Tibial nerve (tissue), 4 donors: ENCODE measurements at regions not wholly inside any gene's neighbourhood (a gene's known extent, or its start where the extent isn't known, plus 50 kb on each side); places are given as distances from the start of the nearest gene placed in this dataset.

Experiments
- EP300 ChIP-seq, 2 donors: sonication (generic); formaldehyde crosslinking; IDR thresholded peaks; one replicate each; pipeline ENCODE4 v1.6.1; 2017; ENCODE audit warnings: antibody characterized with exemption in 2 of 2, mild to moderate bottlenecking in 1 of 2
- POLR2A ChIP-seq, 2 donors: fragments of 450-650 bp; IDR thresholded peaks; one replicate each; pipeline ENCODE4 v1.6.1; 2017; ENCODE audit warnings: antibody characterized with exemption in 2 of 2, mild to moderate bottlenecking in 2 of 2, moderate library complexity in 2 of 2
- TF ChIP-seq, protein P1 (sequence below), 5 experiments: fragments of 200-600 bp in 3 of 5; fragments of 450-650 bp in 2 of 5; sonication (generic) in 3 of 5; IDR thresholded peaks; one replicate each; pipeline ENCODE4 v1.5.1; 2016 to 2019; ENCODE audit warnings: antibody characterized with exemption in 5 of 5, mild to moderate bottlenecking in 3 of 5, moderate library complexity in 2 of 5

DNA sequence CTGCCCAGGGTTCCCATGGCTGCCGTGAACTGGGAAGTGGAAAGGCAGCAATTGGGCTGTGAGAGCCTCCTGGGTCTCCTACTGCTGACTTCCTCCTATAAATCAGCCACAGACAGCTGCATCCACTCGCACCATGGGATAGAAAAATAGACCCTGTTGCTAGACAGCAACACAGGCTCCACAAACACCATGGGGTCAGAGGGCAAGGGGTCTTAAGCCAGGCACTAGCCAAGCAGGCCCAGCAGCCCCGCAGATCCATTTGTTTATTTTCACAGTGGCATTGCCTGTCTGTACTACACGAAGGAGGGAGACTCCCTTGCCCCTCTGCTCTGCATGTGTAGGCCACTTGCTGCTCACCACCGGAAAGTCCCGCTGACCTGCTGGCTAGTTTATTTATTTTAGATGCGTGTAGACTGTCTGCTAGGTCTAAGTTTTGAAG, 139.8 kb downstream of the DACT1 start:
- TF ChIP-seq, protein P1, sequence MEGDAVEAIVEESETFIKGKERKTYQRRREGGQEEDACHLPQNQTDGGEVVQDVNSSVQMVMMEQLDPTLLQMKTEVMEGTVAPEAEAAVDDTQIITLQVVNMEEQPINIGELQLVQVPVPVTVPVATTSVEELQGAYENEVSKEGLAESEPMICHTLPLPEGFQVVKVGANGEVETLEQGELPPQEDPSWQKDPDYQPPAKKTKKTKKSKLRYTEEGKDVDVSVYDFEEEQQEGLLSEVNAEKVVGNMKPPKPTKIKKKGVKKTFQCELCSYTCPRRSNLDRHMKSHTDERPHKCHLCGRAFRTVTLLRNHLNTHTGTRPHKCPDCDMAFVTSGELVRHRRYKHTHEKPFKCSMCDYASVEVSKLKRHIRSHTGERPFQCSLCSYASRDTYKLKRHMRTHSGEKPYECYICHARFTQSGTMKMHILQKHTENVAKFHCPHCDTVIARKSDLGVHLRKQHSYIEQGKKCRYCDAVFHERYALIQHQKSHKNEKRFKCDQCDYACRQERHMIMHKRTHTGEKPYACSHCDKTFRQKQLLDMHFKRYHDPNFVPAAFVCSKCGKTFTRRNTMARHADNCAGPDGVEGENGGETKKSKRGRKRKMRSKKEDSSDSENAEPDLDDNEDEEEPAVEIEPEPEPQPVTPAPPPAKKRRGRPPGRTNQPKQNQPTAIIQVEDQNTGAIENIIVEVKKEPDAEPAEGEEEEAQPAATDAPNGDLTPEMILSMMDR (IDR thresholded peaks at IDR 0.05), result no peak
- TF ChIP-seq POLR2A (IDR thresholded peaks at IDR 0.05), result no peak
- TF ChIP-seq EP300 (IDR thresholded peaks at IDR 0.05), result no peak
